NCI-H1417 treated with DMSO at 0.1 percent for 48 hours (cell line): ENCODE measurements at regions not wholly inside any gene's neighbourhood (a gene's known extent, or its start where the extent isn't known, plus 50 kb on each side); places are given as distances from the start of the nearest gene placed in this dataset.

Source experiments
- DNase-seq: peaks from one replicate; lab custom pipeline; 2025; lab: John Stamatoyannopoulos, UW

GRCh38 chrX:39605183-39605582 is 492.6 kb downstream of the BCOR start:
- no peak for DNase-seq

DNA sequence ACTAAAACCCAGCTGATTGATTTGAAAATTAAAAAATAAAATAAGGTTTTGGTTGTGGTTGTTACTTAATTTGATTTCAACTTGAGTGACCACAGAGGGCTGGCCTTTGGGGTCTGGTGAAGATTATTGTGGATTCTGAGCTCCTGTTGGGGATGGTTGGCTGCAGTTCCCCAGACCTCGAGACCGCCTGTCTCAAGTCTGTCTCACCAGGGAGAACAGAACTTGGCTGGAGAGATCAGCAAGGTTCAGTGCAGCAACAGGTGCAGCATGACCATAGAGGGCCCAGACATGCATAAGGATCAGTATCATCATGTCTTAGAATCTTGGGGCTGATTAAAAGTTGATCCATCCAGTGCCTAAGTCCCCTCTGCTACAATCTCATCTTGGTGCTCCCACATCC is 491.9 kb downstream of the BCOR start:
- DNase-seq = no peak

GRCh38 chrX:39609941-39610340 is 487.8 kb downstream of the BCOR start:
- DNase-seq = no peak

- DNase-seq = no peak
Measured at GRCh38 chrX:39611468-39611867, 486.3 kb downstream of the BCOR start.

- DNase-seq = peak; percentile 66
Measured at GRCh38 chrX:39613482-39613995, 484.2 kb downstream of the BCOR start.

DNA sequence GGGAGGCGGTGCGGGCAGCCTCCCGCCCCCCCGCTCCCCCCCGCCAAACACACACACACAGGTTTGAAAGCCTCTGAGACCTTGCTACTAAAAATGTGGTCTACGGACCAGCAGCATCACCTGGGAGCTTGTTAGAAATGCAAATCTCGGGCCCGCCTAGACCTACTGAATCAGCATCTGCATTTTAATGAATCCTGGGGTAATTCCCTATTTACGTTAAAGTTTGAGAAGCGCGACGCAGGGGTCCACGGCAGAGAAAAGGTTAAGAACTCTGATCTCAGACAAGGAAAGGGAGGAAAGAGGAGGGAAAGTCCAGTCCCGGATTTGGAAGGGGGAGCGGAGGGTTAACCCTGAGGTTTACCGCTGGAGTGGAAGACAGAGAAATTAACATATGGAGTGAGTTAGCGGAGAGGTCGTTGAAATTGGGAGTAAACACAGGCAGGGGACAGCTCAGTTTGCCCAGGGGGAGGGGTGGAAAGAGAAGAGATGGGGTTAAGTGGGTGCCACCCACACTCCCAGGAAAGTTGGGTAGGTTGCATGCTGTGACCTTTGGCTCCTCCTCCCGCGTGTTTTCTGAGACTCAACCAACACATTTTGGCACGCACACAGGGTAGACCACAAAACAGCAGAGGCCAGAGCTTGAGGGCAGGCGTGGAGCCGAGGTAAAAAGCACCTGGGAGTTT is 483.6 kb downstream of the BCOR start:
- peak; percentile 70 for DNase-seq

DNA sequence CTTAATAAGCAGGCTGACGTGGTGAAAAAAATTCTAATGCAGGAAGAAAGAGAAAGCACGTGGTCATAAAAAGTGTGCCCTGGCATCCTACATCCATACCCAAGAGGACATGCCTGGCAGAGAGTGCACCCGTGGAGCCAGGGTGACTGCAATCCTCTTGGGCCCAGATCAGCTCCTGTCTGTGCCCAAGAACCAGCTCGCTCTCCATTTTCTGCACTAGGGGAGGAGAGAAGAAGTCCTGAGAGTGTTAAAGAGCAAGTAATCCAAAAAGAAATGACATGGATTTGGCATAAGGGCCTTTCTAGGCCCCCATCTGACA is 483.1 kb downstream of the BCOR start:
- no peak for DNase-seq

- DNase-seq = no peak
Measured at GRCh38 chrX:39616098-39616729, 481.5 kb downstream of the BCOR start.

DNA sequence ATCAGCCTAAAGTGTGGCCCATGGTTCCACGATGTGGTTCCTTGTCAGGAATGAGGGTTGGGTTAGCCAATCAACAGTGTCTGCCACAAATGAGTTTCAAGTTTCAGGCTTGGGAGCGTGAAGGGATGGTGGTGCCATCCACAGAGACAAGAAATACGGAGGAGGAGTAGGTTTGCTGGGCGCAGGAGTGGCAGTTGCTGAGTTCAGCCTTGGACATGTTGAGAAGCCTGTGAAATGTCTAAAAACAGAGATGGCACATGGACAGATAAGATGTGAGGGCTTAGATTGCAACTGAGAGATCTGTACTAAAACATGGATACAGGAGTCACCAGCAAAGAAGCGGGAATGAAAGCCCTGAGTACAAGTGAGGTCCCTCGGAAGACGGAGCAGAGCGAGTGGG is 481.0 kb downstream of the BCOR start:
- no peak for DNase-seq

DNA sequence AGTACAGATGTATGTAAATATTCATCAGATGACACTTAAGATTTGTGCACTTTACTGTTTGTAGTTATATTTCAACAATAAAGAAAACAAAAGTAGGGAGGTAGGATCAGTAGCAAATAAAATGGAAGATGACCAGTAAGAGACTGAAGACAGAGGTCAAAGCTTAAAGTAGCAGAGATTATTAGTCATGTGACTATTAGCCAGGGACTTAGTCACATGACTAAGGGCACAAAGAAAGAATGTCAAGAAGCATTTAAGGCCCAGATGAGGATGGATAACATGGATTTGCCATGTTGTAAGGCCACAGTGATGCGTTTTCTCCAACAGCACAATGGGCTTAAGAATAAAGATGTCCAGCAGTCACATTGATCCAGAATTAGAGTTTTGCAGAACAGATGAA is 479.6 kb downstream of the BCOR start:
- DNase-seq = no peak

- no peak for DNase-seq
Measured at GRCh38 chrX:39619182-39620009, 478.4 kb downstream of the BCOR start.

- no peak for DNase-seq
Measured at GRCh38 chrX:39624166-39624565, 473.6 kb downstream of the BCOR start.

- DNase-seq = no peak
Measured at GRCh38 chrX:39625810-39626209, 471.9 kb downstream of the BCOR start.

GRCh38 chrX:39626749-39627148 is 471.0 kb downstream of the BCOR start:
- DNase-seq = no peak

DNA sequence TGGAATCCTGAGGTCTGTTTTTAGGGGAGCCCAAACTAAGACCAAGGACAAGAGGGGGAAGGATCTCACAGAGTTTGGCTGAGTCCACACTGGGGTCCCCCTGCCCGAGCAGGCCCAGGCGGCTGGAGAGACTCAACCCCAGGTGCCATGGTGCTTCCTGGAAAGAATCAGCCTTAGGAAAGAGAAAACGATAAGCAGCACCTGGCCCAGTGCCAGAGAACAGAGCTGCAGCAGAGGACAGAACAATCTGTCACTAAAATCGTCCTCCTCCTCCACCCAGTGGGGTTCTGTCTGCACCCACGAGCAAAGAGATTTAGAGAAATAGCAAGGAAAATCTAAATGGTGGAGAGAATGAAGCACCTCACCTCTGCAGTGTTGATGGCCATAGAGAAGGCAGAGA is 470.5 kb downstream of the BCOR start:
- no peak for DNase-seq

GRCh38 chrX:39629001-39629400 is 468.8 kb downstream of the BCOR start:
- no peak for DNase-seq

GRCh38 chrX:39630344-39630743 is 467.4 kb downstream of the BCOR start:
- DNase-seq = no peak

DNA sequence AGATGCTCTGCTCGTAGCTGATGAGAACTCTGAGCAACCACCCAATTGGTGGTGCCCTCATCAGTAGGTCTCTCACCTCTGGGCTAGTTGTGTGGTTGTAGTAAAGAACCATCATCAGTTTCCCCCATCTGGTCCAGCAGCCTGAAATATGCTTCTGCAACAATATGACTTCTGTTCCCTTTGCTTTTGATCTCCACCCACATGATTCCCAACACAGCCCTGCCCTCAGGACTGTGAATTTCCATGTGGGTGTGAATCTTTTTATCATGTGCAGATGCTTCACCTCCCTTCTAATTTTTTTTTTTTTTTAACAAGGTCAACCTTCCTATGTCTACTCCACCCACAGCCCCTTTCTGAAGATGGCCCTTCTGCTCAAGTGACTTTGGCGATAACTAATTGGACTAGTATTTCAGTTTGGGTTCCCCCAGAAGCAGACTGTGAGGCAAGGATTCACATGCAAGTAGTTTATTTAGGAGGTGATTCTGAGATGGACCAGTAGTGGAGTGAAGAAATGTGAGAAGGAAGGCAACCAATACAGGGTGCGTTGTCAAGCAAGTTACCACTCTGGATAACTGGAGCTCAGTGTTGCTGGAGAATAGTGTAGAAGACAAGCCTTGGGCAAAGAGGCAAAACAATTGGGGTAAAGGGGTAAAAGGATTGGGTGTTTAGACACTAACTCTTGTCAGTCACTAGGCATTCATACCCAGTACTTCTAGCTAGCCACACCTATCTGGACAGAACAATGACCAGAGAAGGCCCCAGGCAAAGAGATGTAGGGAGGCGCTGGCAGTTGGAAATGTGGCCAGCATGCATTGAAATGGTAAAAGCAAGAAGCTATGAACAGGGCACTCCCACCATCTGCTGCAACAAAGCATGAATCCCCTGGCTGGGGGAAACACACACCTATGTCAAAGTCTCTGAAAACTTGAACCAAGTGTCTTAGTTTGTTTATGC is 466.2 kb downstream of the BCOR start:
- no peak for DNase-seq

DNA sequence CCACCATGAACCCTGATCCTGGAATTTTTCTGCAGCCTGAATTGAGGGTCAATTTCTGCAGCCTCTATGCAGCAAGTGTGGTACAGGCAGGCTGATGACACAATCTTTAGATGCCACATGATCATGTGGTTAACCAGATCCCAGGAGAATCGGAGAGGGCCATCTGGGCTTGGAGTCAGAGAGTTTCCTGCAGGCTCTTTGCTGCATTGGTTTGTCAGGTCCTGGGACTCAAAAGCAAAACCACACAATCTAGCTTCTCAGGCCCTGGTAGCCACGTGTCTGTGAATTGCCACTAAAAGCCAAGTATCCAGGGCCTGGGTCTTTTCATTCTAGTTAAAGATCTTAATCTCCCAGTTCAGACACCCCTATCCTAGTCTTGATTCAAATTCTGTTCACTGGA is 464.5 kb downstream of the BCOR start:
- DNase-seq = no peak

- DNase-seq = no peak
Measured at GRCh38 chrX:39636481-39636880, 461.3 kb downstream of the BCOR start.

DNA sequence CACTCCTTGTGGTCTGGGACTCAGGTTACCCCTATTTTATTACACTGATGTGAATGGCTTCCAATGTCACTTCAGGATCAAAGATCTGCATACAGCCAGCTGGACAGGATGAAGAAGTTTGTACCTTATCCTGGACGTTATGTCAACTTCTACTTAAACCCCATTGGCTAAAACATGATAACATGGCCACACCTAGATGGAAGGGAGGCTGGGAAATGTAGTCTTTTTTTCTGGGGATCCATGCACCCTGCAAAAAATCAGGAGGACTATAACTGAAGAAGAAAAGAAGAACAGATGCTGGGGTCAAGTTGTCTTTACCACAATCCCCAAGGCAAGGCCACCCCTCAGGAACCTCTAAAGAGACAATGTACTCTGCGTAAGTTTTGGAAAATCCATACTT is 459.2 kb downstream of the BCOR start:
- no peak for DNase-seq

GRCh38 chrX:39639871-39640270 is 457.9 kb downstream of the BCOR start:
- no peak for DNase-seq
